ENCODE measurements at regions not wholly inside any gene's neighbourhood (a gene's known extent, or its start where the extent isn't known, plus 50 kb on each side); places are given as distances from the start of the nearest gene placed in this dataset.

DNA sequence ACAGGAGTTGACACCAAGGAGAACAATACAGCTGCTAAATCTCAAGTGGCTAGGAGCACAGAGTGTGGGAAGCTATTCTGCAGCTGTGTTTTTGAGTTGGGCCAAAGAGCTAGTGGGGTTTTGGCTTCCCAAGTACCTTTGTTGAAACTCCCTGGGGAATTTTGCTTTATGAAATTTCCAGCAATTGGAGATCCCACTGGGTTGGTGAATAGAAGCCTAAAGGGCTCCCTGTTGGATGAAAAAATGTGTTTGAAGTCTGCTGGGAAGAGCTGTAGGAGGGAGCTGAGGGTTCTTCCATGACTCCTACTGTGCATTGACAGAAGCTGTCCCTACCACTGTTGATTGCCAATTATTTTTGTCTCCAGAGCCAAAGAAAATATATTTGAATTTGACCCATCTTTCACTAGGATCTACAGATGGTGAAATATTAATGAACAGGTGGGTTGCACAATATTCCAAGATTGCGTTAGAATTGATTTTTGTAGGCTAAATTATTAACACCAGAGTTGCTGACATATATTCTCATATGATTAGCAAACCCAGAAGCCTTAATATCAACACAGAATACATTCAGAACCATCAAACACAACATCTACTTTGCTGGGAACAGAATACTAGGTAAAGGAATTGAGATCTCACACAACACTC is 95.4 kb upstream of the CYP1B1 start:
- no peak overlapping the region for H3K27ac ChIP-seq
- peaks cover 0 to 2% (median 0%) of the 10 kb centered on the region in 4 donors for H3K4me1 ChIP-seq
- H3K4me3 ChIP-seq, result no peak overlapping the region
- H3K9me3 ChIP-seq, result no peaks in the 10 kb centered on the region
- no peaks in the 10 kb centered on the region for H3K36me3 ChIP-seq
- intact Hi-C loops (cut with DNase I; ENCODE audit: low total_unique reads), result no loop called here
- H3K27me3 ChIP-seq, result no peaks in the 10 kb centered on the region
- TF ChIP-seq, protein P1, sequence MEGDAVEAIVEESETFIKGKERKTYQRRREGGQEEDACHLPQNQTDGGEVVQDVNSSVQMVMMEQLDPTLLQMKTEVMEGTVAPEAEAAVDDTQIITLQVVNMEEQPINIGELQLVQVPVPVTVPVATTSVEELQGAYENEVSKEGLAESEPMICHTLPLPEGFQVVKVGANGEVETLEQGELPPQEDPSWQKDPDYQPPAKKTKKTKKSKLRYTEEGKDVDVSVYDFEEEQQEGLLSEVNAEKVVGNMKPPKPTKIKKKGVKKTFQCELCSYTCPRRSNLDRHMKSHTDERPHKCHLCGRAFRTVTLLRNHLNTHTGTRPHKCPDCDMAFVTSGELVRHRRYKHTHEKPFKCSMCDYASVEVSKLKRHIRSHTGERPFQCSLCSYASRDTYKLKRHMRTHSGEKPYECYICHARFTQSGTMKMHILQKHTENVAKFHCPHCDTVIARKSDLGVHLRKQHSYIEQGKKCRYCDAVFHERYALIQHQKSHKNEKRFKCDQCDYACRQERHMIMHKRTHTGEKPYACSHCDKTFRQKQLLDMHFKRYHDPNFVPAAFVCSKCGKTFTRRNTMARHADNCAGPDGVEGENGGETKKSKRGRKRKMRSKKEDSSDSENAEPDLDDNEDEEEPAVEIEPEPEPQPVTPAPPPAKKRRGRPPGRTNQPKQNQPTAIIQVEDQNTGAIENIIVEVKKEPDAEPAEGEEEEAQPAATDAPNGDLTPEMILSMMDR (IDR thresholded peaks at IDR 0.05), result no peak
- no peak for DNase-seq

DNA sequence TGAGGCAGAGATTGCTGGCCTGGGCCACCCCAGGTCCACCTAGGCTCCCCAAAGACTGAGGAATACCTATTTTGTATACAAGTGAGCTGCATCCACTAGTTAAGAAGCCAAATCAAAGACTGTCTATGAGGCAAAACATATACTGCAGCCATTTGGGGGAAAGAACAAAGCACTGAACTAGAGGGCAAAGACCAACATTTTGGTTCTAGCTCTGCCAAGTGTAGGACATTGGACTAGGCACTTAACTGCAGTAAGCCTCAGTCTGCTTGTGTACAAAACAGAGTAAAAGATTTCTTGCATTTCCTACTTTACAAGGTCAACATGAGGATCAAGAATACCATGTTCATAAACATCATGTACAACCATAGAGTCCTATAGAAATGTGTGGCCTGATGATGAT is 94.8 kb upstream of the CYP1B1 start:
- TF ChIP-seq, protein P1 (IDR thresholded peaks at IDR 0.05), result no peak
- Histone ChIP-seq H3K36me3 (no peaks in the 10 kb centered on the region), H3K4me3 (no peak overlapping the region), H3K4me1 (peaks cover 0 to 2% (median 0%) of the 10 kb centered on the region in 4 donors), H3K9me3 (no peaks in the 10 kb centered on the region), H3K27ac (no peak overlapping the region), H3K27me3 (no peaks in the 10 kb centered on the region)
- intact Hi-C loops (cut with DNase I; ENCODE audit: low total_unique reads), result no loop called here
- DNase-seq, result no peak

DNA sequence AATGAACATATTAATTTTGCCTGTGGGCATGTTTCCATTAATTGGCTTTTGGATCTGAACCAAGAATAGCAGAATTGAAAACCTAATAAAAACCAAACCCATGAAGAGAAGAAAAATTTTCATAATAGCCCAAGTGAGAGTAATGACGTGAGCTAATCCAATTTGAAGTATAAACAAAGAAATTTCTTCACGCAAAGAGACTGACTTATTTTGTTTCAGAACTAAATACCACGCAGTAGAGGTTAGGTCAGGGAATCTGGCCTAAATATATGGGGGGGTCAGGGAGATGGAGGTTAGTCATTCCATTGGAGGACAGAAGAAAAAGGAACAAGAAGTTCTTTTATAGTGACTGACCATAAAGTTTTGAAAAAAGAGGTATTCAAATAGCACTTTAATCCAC is 94.1 kb upstream of the CYP1B1 start:
- TF ChIP-seq, protein P1 (IDR thresholded peaks at IDR 0.05), result no peak
- Histone ChIP-seq H3K9me3 (no peaks in the 10 kb centered on the region), H3K4me3 (no peak overlapping the region), H3K36me3 (no peaks in the 10 kb centered on the region), H3K4me1 (peaks cover 0 to under 1% (median 0%) of the 10 kb centered on the region in 4 donors), H3K27ac (no peak overlapping the region), H3K27me3 (no peaks in the 10 kb centered on the region)
- intact Hi-C loops (cut with DNase I; ENCODE audit: low total_unique reads), result no loop called here
- DNase-seq, result no peak

DNA sequence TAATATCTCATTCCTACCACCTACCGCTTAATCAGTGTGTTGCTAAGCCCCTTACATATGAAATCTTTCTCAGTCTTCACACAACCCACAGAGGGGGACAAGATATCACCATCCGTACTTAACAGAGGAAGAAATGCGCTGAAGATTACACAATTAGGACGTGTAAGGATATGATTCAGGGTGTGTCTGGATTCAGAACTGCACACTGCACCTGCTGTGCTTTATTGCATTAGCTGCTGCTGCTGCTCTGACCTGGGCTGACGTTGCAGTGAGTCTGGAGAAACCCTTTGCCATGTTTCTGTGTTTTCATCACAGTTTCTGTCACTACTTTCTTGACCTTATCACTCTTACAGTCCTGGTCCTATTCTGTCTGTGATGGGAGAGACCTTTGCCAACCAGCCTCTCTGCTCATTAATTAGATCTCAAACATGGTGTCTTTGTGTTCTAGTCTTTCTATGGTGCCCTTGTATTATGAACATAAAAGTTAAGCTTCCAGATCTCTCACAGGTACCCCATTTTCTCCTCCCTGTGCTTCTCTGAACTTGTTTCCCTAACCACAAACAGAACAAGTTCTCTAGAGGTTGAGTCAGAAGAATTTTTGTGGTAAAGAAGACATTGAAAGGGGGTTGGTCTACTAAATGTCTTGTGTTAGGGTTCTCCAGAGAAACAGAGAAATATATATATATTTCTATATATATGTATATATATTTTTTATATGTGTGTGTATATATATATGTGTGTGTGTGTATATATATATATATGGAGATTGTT is 92.9 kb upstream of the CYP1B1 start:
- DNase-seq, result no peak
- H3K27ac ChIP-seq, result no peak overlapping the region

DNA sequence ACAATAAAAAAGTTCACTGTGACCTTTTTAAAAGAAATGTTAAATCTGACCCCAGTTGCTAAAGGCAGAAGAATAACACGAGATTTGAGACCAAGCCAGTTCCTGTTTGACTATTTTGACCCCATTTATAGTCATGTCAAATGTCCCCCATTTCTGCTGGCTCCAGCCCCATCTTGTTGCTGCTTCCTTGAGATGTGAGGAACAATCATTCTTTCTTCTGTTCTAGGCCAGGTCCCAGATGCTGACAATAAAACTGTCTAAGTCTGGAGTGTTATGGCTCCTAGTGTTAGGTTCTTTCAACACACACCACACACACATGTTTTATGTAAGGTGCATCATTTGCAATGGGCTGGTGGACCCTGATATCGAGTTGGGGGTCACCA is 92.0 kb upstream of the CYP1B1 start:
- TF ChIP-seq, protein P1 (IDR thresholded peaks at IDR 0.05), result no peak
- no peaks in the 10 kb centered on the region for H3K27me3 ChIP-seq
- intact Hi-C loops (cut with DNase I; ENCODE audit: low total_unique reads), result no loop called here
- H3K4me3 ChIP-seq, result no peak overlapping the region
- DNase-seq, result peak in 1 of 2 donors; percentile 58
- H3K4me1 ChIP-seq, result no peaks in the 10 kb centered on the region
- no peaks in the 10 kb centered on the region for H3K36me3 ChIP-seq
- H3K9me3 ChIP-seq, result no peaks in the 10 kb centered on the region
- H3K27ac ChIP-seq, result no peak overlapping the region

More for the DNA sequence above, 92.9 kb upstream of the CYP1B1 start:
- Histone ChIP-seq H3K4me1 (no peaks in the 10 kb centered on the region), H3K9me3 (no peaks in the 10 kb centered on the region), H3K4me3 (no peak overlapping the region), H3K27me3 (no peaks in the 10 kb centered on the region), H3K36me3 (no peaks in the 10 kb centered on the region)
- intact Hi-C loops (cut with DNase I; ENCODE audit: low total_unique reads), result no loop called here
- TF ChIP-seq, protein P1 (IDR thresholded peaks at IDR 0.05), result no peak
